GM06990 (cell line): ENCODE measurements at regions not wholly inside any gene's neighbourhood (a gene's known extent, or its start where the extent isn't known, plus 50 kb on each side); places are given as distances from the start of the nearest gene placed in this dataset.
"Not testable (repeated sequence)": the region's sequence is repeated elsewhere in the genome, so short reads cannot be mapped to it uniquely, and the experiment has no call there.

Experiments used
- DNase-seq: peaks from one replicate; pipeline ENCODE4 v3.0.0-alpha.2; 2011; ENCODE audit not compliant: insufficient read length; ENCODE audit errors: extremely low read depth
- H3K27me3 ChIP-seq: replicated peaks from 2 replicates; pipeline ENCODE4 v1.6.0; 2011; ENCODE audit warnings: low read length; ENCODE audit not compliant: control insufficient read depth, insufficient read depth
- H3K36me3 ChIP-seq: 2 replicates; pipeline ENCODE4 v1.5.1; 2011; ENCODE audit warnings: low read length; ENCODE audit not compliant: control insufficient read depth, insufficient read depth
- H3K4me3 ChIP-seq: replicated peaks from 2 replicates; pipeline ENCODE4 v1.5.1; 2011; ENCODE audit warnings: low read depth, mild to moderate bottlenecking, control low read depth, low read length
- CTCF ChIP-seq: IDR thresholded peaks from 2 replicates; pipeline ENCODE4 v1.5.1; 2011; ENCODE audit warnings: low read length, control low read depth, mild to moderate bottlenecking, inconsistent platforms; ENCODE audit not compliant: insufficient read depth, poor library complexity, severe bottlenecking

- no peak for DNase-seq
- no peak for TF ChIP-seq CTCF
- Histone ChIP-seq H3K36me3 (no peaks in the 10 kb centered on the region), H3K27me3 (no peaks in the 10 kb centered on the region; the same call in 1 of the 2 replicates), H3K4me3 (no peak overlapping the region)
These were observed 606.8 kb upstream of the TBL1XR1 start for GRCh38 chr3:177804032-177804431.

GRCh38 chr3:177804646-177805045, 607.4 kb upstream of the TBL1XR1 start:
- DNase-seq: no peak
- no peak overlapping the region for H3K4me3 ChIP-seq
- no peaks in the 10 kb centered on the region for H3K36me3 ChIP-seq
- no peaks in the 10 kb centered on the region; the same call in 1 of the 2 replicates for H3K27me3 ChIP-seq
- no peak for TF ChIP-seq CTCF

- Histone ChIP-seq H3K36me3 (no peaks in the 10 kb centered on the region), H3K27me3 (no peaks in the 10 kb centered on the region; the same call in 1 of the 2 replicates), H3K4me3 (no peak overlapping the region)
- no peak for TF ChIP-seq CTCF
- no peak for DNase-seq
These were observed 610.0 kb upstream of the TBL1XR1 start for GRCh38 chr3:177807150-177807875.

GRCh38 chr3:177808928-177809478, 611.7 kb upstream of the TBL1XR1 start:
- H3K4me3 ChIP-seq, H3K36me3 ChIP-seq, H3K27me3 ChIP-seq, DNase-seq: not testable (repeated sequence)

GRCh38 chr3:177810162-177810623, 612.9 kb upstream of the TBL1XR1 start:
- Histone ChIP-seq H3K36me3 (no peaks in the 10 kb centered on the region), H3K4me3 (no peak overlapping the region), H3K27me3 (no peaks in the 10 kb centered on the region)
- TF ChIP-seq CTCF: no peak
- no peak for DNase-seq

- DNase-seq: peak; percentile 25
- Histone ChIP-seq H3K4me3 (no peak overlapping the region), H3K36me3 (no peaks in the 10 kb centered on the region)
These were observed 613.8 kb upstream of the TBL1XR1 start for GRCh38 chr3:177811112-177811511.

More at GRCh38 chr3:177811112-177811511, 613.8 kb upstream of the TBL1XR1 start:
- no peaks in the 10 kb centered on the region for H3K27me3 ChIP-seq
- no peak for TF ChIP-seq CTCF
